AG04450 (cell line): ENCODE measurements at regions not wholly inside any gene's neighbourhood (a gene's known extent, or its start where the extent isn't known, plus 50 kb on each side); places are given as distances from the start of the nearest gene placed in this dataset.
"Not testable (repeated sequence)": the region's sequence is repeated elsewhere in the genome, so short reads cannot be mapped to it uniquely, and the experiment has no call there.

Experiments used
- CTCF ChIA-PET: fragments of 300-600, 350-600 bp; formaldehyde crosslinking; extraction: SDS; loops from one replicate; lab custom pipeline; 2022; ENCODE audit warnings: antibody characterized with exemption, inconsistent platforms; lab: Charles Lee
- POLR2A ChIA-PET: fragments of 350-600 bp; formaldehyde crosslinking; extraction: SDS; loops from one replicate; lab custom pipeline; 2021; ENCODE audit warnings: antibody characterized with exemption, inconsistent platforms; lab: Yijun Ruan, JAX
- DNase-seq: peaks from one replicate; pipeline ENCODE4 v3.0.0-alpha.2; 2011; ENCODE audit warnings: low read depth, low spot score
- H3K27ac ChIP-seq: one replicate; pipeline ENCODE4 v1.5.1; 2012; ENCODE audit warnings: low read depth, low read length, control low read depth
- H3K27me3 ChIP-seq: one replicate; pipeline ENCODE4 v1.6.0; 2012; ENCODE audit warnings: low read length; ENCODE audit not compliant: control insufficient read depth, insufficient read depth
- H3K4me3 ChIP-seq: 2 replicates; pipeline ENCODE4 v1.5.1; 2011; ENCODE audit warnings: mild to moderate bottlenecking, low read depth, low read length, control low read depth
- H3K9me3 ChIP-seq: 2 replicates; pipeline ENCODE4 v1.5.1; 2012; ENCODE audit warnings: low read length; ENCODE audit not compliant: control insufficient read depth, insufficient read depth
- CTCF ChIP-seq: IDR thresholded peaks from 2 replicates; pipeline ENCODE4 v1.5.1; 2011; ENCODE audit warnings: low read depth, low read length, control low read depth, inconsistent platforms

- no peak for DNase-seq
- no peak for TF ChIP-seq CTCF
- ChIA-PET POLR2A (no interaction called here), CTCF (no interaction called here)
- no peak overlapping the region for H3K4me3 ChIP-seq
- H3K9me3 ChIP-seq = peaks cover 8% of the 10 kb centered on the region
- H3K27ac ChIP-seq = no peak overlapping the region
- H3K27me3 ChIP-seq = no peaks in the 10 kb centered on the region
These were observed 683.0 kb upstream of the ADGRB3 start for GRCh38 chr6:67952121-67952520.

GRCh38 chr6:67947762-67948161, 687.3 kb upstream of the ADGRB3 start:
- CTCF ChIA-PET, H3K27me3 ChIP-seq, H3K27ac ChIP-seq, POLR2A ChIA-PET, H3K9me3 ChIP-seq, H3K4me3 ChIP-seq, DNase-seq: not testable (repeated sequence)

- H3K27me3 ChIP-seq = no peaks in the 10 kb centered on the region
- no peaks in the 10 kb centered on the region for H3K9me3 ChIP-seq
- DNase-seq = no peak
- CTCF ChIA-PET = interaction anchor here (0.5 kb wide), 1 partner anchor 63 kb away, joined by 5 read pairs; no protein-coding TSS in a partner anchor
- H3K27ac ChIP-seq = no peak overlapping the region
- POLR2A ChIA-PET = no interaction called here
- TF ChIP-seq CTCF = no peak
- no peak overlapping the region for H3K4me3 ChIP-seq
These were observed 699.1 kb upstream of the ADGRB3 start for GRCh38 chr6:67935976-67936477.

GRCh38 chr6:67933278-67933677, 701.8 kb upstream of the ADGRB3 start:
- no peak for DNase-seq
- no peak for TF ChIP-seq CTCF
- no peaks in the 10 kb centered on the region for H3K27me3 ChIP-seq
- H3K9me3 ChIP-seq = no peaks in the 10 kb centered on the region
- ChIA-PET CTCF (no interaction called here), POLR2A (no interaction called here)
- no peak overlapping the region for H3K4me3 ChIP-seq
- no peak overlapping the region for H3K27ac ChIP-seq

GRCh38 chr6:67922588-67922987, 712.5 kb upstream of the ADGRB3 start:
- H3K4me3 ChIP-seq, H3K27ac ChIP-seq, CTCF ChIA-PET, POLR2A ChIA-PET, H3K9me3 ChIP-seq, DNase-seq, H3K27me3 ChIP-seq: not testable (repeated sequence)

- CTCF ChIA-PET, POLR2A ChIA-PET, DNase-seq: not testable (repeated sequence)
These were observed 715.0 kb upstream of the ADGRB3 start for GRCh38 chr6:67920040-67920439.

More at GRCh38 chr6:67920040-67920439, 715.0 kb upstream of the ADGRB3 start:
- not testable (repeated sequence) for H3K4me3 ChIP-seq, H3K27me3 ChIP-seq, H3K9me3 ChIP-seq, H3K27ac ChIP-seq
